Brain microvascular endothelial cell (primary cell): ENCODE measurements at regions not wholly inside any gene's neighbourhood (a gene's known extent, or its start where the extent isn't known, plus 50 kb on each side); places are given as distances from the start of the nearest gene placed in this dataset.

Experiments
- DNase-seq: peaks from one replicate; pipeline ENCODE4 v3.0.0-alpha.2; 2020
- H3K27ac ChIP-seq: fragments of 250-450 bp; sonication (Bioruptor Pico); 2 replicates; pipeline ENCODE4 v1.5.1; 2020; ENCODE audit warnings: mild to moderate bottlenecking, moderate library complexity
- H3K27me3 ChIP-seq: fragments of 250-450 bp; sonication (Bioruptor Pico); replicated peaks from 2 replicates; pipeline ENCODE4 v1.5.1; 2020; ENCODE audit warnings: mild to moderate bottlenecking
- H3K36me3 ChIP-seq: fragments of 250-450 bp; sonication (Bioruptor Pico); replicated peaks from 2 replicates; pipeline ENCODE4 v1.5.1; 2020; ENCODE audit warnings: mild to moderate bottlenecking
- H3K4me3 ChIP-seq: 2 replicates; pipeline ENCODE4 v1.5.1; 2011; ENCODE audit warnings: low read depth, mild to moderate bottlenecking, control low read depth, low read length, moderate library complexity
- in situ Hi-C: cut with HindIII; loops from 2 replicates; pipeline ENCODE4 v1.10.0; 2017; ENCODE audit warnings: low sequenced_read_pairs, low pct_ligation_motif_present
- TF ChIP-seq, protein P1 (sequence below): IDR thresholded peaks from 2 replicates; pipeline ENCODE4 v1.5.1; 2011; ENCODE audit warnings: low read depth, mild to moderate bottlenecking, moderate library complexity, low read length, control low read depth, inconsistent platforms; ENCODE audit errors: missing control alignments

DNA sequence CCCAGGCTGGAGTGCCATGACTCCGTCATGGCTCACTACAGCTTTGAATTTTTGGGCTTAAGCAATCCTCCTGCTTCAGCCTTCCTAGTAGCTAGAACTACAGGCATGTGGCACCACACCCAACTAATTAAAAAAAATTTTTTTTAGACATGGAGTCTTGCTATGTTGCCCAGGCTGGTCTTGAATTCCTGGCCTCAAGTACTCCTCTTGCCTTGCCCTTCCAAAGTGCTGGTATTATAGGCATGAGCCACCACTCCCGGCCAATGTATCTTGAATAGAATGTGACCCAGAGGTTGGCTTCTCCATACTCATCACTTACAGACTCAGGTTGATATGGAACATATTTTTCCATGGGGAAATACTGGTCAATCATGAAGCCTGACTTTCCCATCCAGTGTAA, 51.2 kb upstream of the JAK2 start:
- no peak for DNase-seq
- no peaks in the 10 kb centered on the region for H3K36me3 ChIP-seq
- H3K27me3 ChIP-seq: no peaks in the 10 kb centered on the region
- no peak overlapping the region for H3K27ac ChIP-seq
- no peak overlapping the region for H3K4me3 ChIP-seq
- TF ChIP-seq, protein P1, sequence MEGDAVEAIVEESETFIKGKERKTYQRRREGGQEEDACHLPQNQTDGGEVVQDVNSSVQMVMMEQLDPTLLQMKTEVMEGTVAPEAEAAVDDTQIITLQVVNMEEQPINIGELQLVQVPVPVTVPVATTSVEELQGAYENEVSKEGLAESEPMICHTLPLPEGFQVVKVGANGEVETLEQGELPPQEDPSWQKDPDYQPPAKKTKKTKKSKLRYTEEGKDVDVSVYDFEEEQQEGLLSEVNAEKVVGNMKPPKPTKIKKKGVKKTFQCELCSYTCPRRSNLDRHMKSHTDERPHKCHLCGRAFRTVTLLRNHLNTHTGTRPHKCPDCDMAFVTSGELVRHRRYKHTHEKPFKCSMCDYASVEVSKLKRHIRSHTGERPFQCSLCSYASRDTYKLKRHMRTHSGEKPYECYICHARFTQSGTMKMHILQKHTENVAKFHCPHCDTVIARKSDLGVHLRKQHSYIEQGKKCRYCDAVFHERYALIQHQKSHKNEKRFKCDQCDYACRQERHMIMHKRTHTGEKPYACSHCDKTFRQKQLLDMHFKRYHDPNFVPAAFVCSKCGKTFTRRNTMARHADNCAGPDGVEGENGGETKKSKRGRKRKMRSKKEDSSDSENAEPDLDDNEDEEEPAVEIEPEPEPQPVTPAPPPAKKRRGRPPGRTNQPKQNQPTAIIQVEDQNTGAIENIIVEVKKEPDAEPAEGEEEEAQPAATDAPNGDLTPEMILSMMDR: no peak
- in situ Hi-C loops: no loop called here

DNA sequence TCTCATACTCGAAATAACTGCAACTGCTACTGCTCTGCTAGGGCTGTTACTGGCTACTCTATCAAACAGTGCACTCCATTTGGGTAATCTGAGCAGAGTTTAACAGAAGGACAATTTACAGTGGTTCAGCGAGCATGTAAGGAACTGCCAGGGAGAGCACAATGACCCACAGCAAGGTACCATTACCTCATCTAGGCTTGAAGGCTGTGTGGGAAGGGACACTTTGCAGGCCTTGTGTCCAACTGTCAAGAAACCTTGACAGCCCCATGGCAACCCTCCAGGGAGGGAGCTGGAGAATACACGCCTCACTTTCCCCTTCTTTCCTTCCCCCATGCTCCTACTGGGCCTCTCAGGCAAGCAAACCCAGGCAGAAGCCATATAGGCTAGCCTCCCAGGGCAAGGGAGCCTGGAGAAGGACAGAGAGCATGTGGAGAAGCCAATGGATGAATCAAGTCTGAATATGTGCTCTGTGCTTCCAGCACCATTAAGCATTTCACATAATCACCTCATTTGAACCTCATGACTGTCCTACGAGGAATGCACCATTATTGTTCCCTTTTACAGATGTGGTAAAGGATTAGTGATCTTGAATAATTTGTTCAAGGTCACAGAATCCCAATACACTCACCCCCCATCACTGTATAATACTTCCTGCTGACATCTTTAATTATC, 49.9 kb upstream of the JAK2 start:
- no peak for DNase-seq
- Histone ChIP-seq H3K4me3 (no peak overlapping the region), H3K27ac (no peak overlapping the region), H3K36me3 (no peaks in the 10 kb centered on the region), H3K27me3 (no peaks in the 10 kb centered on the region)
- TF ChIP-seq, protein P1: no peak
- in situ Hi-C loops: no loop called here
